Mucosa of descending colon (tissue), 3 donors: ENCODE measurements at regions not wholly inside any gene's neighbourhood (a gene's known extent, or its start where the extent isn't known, plus 50 kb on each side); places are given as distances from the start of the nearest gene placed in this dataset.

Source experiments
- ATAC-seq: fragments of 200-7000 bp; cut with Tn5 transposase; one replicate; pipeline ENCODE4 v1.9.1; 2020; ENCODE audit warnings: mild to moderate bottlenecking, moderate library complexity
- DNase-seq, 3 donors: peaks; one replicate each; pipeline ENCODE4 v3.0.0-alpha.2; 2020
- H3K36me3 ChIP-seq: fragments of 200-600 bp; one replicate; pipeline ENCODE4 v1.8.0; 2021; ENCODE audit warnings: low read depth, mild to moderate bottlenecking
- H3K4me1 ChIP-seq: fragments of 200-600 bp; one replicate; pipeline ENCODE4 v1.8.0; 2021; ENCODE audit warnings: low read depth, mild to moderate bottlenecking
- H3K4me3 ChIP-seq: fragments of 200-600 bp; one replicate; pipeline ENCODE4 v1.8.0; 2021; ENCODE audit warnings: mild to moderate bottlenecking
- H3K9me3 ChIP-seq: fragments of 200-600 bp; one replicate; pipeline ENCODE4 v1.8.0; 2021; ENCODE audit warnings: mild to moderate bottlenecking
- intact Hi-C, 2 donors: fragments of 100-400 bp; cut with DNase I in 1 of 2; cut with micrococcal nuclease in 1 of 2; formaldehyde crosslinking; loops; one replicate each; pipeline versions ENCODE4 v1.11.0 to v1.11.1; 2022; cut with DNase I, micrococcal nuclease
- TF ChIP-seq, protein P1 (sequence below): fragments of 200-600 bp; IDR thresholded peaks from one replicate; pipeline ENCODE4 v1.8.0; 2022; ENCODE audit warnings: antibody characterized with exemption, mild to moderate bottlenecking
- donor health status: DM: no; HTN: no; CAD: no; lungs with moderate emphysema.
- donor health status: DM: no; HTN: no; CAD: no.
- donor health status: DM: no; HTN: yes; CAD: no.

DNA sequence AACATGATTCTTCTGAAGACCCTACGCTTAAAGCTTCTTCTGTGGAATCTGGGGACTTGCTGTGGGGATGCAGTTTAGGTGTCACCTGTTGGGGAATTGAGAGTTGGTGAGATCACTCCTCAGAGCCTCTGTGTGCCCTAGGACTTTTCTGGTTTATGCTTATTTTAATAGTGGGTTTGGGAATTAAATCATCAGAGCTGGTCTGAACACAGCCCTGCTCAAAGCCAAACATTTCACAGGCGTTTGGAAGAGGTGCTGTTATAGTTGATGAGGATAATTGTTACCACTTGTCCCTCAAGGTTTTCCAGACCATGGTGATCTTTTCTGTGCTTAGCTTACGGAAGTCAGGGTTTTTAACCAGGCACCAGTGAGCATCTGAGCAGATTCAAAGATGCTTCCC, 106.1 kb downstream of the EBLN1 start:
- intact Hi-C loops = no loop called here
- ATAC-seq = no peak
- Histone ChIP-seq H3K9me3 (no peaks in the 10 kb centered on the region), H3K4me1 (no peaks in the 10 kb centered on the region), H3K36me3 (no peaks in the 10 kb centered on the region), H3K4me3 (no peak overlapping the region)
- TF ChIP-seq, protein P1, sequence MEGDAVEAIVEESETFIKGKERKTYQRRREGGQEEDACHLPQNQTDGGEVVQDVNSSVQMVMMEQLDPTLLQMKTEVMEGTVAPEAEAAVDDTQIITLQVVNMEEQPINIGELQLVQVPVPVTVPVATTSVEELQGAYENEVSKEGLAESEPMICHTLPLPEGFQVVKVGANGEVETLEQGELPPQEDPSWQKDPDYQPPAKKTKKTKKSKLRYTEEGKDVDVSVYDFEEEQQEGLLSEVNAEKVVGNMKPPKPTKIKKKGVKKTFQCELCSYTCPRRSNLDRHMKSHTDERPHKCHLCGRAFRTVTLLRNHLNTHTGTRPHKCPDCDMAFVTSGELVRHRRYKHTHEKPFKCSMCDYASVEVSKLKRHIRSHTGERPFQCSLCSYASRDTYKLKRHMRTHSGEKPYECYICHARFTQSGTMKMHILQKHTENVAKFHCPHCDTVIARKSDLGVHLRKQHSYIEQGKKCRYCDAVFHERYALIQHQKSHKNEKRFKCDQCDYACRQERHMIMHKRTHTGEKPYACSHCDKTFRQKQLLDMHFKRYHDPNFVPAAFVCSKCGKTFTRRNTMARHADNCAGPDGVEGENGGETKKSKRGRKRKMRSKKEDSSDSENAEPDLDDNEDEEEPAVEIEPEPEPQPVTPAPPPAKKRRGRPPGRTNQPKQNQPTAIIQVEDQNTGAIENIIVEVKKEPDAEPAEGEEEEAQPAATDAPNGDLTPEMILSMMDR = no peak
- no peak for DNase-seq

DNA sequence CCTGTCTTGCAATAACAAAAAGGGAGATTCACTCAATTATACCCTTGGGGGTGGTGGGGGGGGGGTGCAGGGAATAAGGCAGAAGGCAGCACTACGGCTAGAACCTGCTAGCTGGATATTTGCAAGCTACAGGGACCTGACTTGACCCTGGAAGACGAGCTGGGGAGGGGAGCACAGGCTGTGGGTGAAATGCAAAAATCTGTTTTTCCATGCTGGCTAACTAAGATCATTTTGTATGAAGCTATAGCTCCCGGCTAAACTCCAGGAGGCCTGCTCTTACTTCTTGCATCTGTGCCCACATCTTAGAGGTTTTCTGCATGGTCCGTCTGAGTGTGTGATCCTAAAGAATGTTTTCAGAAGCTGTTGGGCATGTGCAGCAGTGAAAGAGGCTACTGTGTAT, 106.6 kb downstream of the EBLN1 start:
- H3K4me1 ChIP-seq = no peaks in the 10 kb centered on the region
- no peaks in the 10 kb centered on the region for H3K36me3 ChIP-seq
- no peak overlapping the region for H3K4me3 ChIP-seq
- DNase-seq (no peak), ATAC-seq (no peak)
- intact Hi-C loops = no loop called here
- no peaks in the 10 kb centered on the region for H3K9me3 ChIP-seq
- TF ChIP-seq, protein P1 = no peak

DNA sequence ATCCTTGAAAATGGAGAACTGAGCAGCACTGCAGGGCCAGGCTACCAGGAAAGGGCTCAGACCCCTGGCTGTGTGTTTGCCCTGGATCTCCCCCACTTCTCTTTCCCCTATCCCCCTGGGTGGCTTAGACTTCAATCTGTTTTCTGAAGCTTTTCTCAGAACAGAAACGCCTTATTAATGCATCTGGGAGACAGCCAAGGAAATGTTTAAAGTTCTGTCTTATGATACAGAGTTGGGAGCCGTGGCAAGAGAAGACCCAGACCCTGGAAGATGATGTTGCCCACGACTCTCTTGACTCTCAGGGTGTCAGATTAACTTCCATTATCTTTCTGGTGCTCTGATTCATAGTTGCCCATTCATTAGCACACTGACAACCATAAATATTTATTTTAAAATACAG, 107.1 kb downstream of the EBLN1 start:
- Histone ChIP-seq H3K4me1 (no peaks in the 10 kb centered on the region), H3K36me3 (no peaks in the 10 kb centered on the region), H3K9me3 (no peaks in the 10 kb centered on the region), H3K4me3 (no peak overlapping the region)
- intact Hi-C loops = no loop called here
- no peak for ATAC-seq
- DNase-seq = no peak
- TF ChIP-seq, protein P1 = no peak

DNA sequence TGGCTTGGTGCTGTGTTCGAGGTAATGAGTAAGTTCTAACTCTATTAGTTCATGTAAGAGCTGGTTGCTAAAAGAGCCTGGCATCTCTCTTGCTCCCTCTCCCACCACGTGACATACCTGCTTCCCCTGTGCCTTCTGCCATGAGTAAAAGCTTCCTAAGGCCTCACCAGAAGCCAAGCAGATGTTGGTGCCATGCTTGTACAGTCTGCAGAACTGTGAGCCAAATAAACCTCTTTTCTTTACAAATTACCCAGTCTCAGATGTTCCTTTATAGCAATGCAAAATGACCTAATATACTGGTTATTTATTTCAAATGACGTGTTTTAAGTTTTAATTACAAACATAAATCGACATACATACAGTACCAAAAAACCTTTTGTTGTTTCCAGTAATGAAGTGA, 101.7 kb upstream of the DNAJC1 start:
- H3K36me3 ChIP-seq = no peaks in the 10 kb centered on the region

DNA sequence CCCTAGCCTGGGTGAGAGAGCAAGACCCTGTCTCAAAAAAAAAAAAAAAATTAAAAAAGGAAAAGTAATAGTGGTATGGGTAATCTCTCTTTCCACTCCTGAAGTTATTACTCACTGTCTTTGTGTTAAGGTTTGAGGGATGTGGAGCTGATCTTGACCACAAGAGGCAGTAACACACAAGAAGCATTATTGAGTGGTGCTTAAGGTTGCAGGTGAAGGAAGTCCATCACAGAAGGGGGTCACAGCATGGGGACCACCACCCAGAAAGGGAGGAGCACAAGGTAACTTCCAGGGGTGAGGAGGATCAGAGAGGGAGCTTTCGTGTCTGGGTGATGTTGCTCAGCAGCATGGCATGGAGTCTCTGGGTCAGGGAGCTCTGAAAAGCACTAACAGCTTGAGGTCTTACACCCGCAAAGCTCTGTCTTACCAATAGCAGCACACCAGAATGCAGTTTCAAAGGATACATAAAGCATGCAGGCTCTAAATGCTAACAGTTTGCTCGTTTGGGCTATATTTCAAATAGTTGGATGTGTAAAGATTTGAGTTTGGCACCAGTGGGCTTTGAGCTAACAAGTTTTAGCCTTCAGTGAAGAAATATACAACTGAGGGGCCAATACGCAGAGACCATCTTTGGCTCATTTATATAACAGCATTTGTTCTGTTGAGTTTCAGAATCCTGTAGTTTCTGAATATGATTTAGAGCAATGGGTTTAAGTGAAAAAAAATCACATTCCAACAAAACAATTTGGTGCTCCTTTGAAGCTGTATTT, 100.4 kb upstream of the DNAJC1 start:
- DNase-seq (no peak), ATAC-seq (no peak)
- no peak overlapping the region for H3K4me3 ChIP-seq
- H3K9me3 ChIP-seq = no peaks in the 10 kb centered on the region
- intact Hi-C loops = no loop called here
- no peaks in the 10 kb centered on the region for H3K36me3 ChIP-seq
- no peaks in the 10 kb centered on the region for H3K4me1 ChIP-seq
- TF ChIP-seq, protein P1 = no peak

More for the DNA sequence above, 101.7 kb upstream of the DNAJC1 start:
- intact Hi-C loops = no loop called here
- H3K4me1 ChIP-seq = no peaks in the 10 kb centered on the region
- H3K4me3 ChIP-seq = no peak overlapping the region
- TF ChIP-seq, protein P1 = no peak
- DNase-seq (no peak), ATAC-seq (no peak)
- no peaks in the 10 kb centered on the region for H3K9me3 ChIP-seq
